GM12865 (cell line): ENCODE measurements at regions not wholly inside any gene's neighbourhood (a gene's known extent, or its start where the extent isn't known, plus 50 kb on each side); places are given as distances from the start of the nearest gene placed in this dataset.

ENCODE experiments used
- DNase-seq: peaks from one replicate; pipeline ENCODE4 v3.0.0; 2010; ENCODE audit warnings: low read depth
- H3K4me3 ChIP-seq: 2 replicates; pipeline ENCODE4 v1.5.1; 2011; ENCODE audit warnings: mild to moderate bottlenecking, low read depth, low read length, control low read depth
- TF ChIP-seq, protein P1 (sequence below): IDR thresholded peaks from 2 replicates; pipeline ENCODE4 v1.5.1; 2011; ENCODE audit warnings: low read length, control low read depth, low read depth, inconsistent platforms; ENCODE audit not compliant: insufficient read depth; ENCODE audit errors: missing control alignments

- no peak overlapping the region for H3K4me3 ChIP-seq
- no peak for DNase-seq
- TF ChIP-seq, protein P1, sequence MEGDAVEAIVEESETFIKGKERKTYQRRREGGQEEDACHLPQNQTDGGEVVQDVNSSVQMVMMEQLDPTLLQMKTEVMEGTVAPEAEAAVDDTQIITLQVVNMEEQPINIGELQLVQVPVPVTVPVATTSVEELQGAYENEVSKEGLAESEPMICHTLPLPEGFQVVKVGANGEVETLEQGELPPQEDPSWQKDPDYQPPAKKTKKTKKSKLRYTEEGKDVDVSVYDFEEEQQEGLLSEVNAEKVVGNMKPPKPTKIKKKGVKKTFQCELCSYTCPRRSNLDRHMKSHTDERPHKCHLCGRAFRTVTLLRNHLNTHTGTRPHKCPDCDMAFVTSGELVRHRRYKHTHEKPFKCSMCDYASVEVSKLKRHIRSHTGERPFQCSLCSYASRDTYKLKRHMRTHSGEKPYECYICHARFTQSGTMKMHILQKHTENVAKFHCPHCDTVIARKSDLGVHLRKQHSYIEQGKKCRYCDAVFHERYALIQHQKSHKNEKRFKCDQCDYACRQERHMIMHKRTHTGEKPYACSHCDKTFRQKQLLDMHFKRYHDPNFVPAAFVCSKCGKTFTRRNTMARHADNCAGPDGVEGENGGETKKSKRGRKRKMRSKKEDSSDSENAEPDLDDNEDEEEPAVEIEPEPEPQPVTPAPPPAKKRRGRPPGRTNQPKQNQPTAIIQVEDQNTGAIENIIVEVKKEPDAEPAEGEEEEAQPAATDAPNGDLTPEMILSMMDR, result no peak
Measured at GRCh38 chrX:95878874-95879273, 805.8 kb upstream of the DIAPH2 start.

DNA sequence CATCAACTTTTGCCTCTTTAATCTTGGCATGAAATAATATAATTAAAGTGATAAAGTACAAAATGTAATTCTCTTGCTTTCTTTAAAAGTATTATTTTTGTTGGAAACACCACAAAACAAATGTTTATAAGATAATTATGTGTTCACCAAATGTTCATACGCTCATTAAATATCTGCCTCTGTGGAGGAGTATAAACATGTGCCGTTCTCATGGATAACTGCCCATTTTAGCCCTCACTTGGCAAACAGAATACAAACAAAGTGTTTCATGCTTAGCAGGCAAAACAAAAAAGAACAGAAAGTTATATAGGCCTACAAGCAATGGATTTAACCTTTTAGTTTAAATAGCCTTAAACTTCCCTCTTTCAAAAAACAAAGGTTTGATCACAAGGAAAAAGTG is 800.5 kb upstream of the DIAPH2 start:
- no peak overlapping the region for H3K4me3 ChIP-seq
- no peak for DNase-seq
- TF ChIP-seq, protein P1, result no peak

DNA sequence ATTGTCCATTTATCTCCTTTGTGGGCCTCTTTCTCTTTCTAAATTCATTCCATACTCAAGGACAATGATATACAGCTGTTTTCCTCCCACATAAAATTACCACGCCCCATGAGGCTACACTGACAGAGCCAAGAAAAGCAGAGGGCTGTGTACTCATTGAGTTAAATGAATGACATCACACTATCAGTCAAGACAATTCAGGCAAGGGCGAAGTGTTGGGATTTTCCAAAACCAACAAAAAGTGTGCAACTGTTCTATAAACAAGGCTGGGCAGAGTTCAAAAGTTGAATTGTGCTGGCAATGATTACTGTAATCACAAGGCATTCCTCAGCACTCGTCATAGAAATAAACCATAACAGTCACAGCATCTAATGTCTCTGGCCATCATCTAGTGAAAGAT is 799.6 kb upstream of the DIAPH2 start:
- no peak for DNase-seq
- TF ChIP-seq, protein P1, result no peak
- no peak overlapping the region for H3K4me3 ChIP-seq

- no peak overlapping the region for H3K4me3 ChIP-seq
- DNase-seq, result no peak
- TF ChIP-seq, protein P1, result no peak
Measured at GRCh38 chrX:95889279-95889678, 795.4 kb upstream of the DIAPH2 start.

GRCh38 chrX:95893636-95894035 is 791.0 kb upstream of the DIAPH2 start:
- no peak overlapping the region for H3K4me3 ChIP-seq
- TF ChIP-seq, protein P1, result no peak
- DNase-seq, result no peak

GRCh38 chrX:95903490-95903889 is 781.2 kb upstream of the DIAPH2 start:
- TF ChIP-seq, protein P1, result no peak
- DNase-seq, result no peak
- H3K4me3 ChIP-seq, result no peak overlapping the region

DNA sequence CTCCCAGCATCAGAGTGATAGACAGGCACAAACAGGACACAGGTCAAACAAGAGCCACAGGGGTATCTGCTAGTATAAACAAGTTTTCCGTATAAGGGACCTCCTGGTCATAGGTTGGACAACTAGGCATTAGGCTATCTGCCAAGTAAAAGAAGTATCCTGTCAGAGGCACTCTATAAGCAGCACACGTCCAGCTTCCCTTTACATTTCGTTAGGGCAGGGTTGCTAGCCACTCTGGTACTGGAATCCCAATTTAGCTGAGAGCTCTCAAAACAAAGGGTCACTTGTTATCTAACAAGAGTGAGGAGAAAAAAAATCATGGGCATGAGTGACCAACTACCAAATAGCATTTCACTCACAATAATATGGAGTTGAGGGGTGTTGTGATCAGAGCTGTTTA is 780.7 kb upstream of the DIAPH2 start:
- no peak for DNase-seq
- H3K4me3 ChIP-seq, result no peak overlapping the region
- TF ChIP-seq, protein P1, result no peak
